Cardiac fibroblast (primary cell): ENCODE measurements at regions not wholly inside any gene's neighbourhood (a gene's known extent, or its start where the extent isn't known, plus 50 kb on each side); places are given as distances from the start of the nearest gene placed in this dataset.
"Not testable (repeated sequence)": the region's sequence is repeated elsewhere in the genome, so short reads cannot be mapped to it uniquely, and the experiment has no call there.

ENCODE experiments used
- DNase-seq, 2 donors: peaks; one replicate each; pipeline versions ENCODE4 v3.0.0 to v3.0.0-alpha.2; 2010; ENCODE audit warnings: low read depth in 2 of 2
- H3K4me3 ChIP-seq, 2 donors: replicated peaks in 1 of 2; 1 replicate in 1 of 2; 2 replicates in 1 of 2; pipeline ENCODE4 v1.5.1; 2011; ENCODE audit warnings: low read depth in 2 of 2, low read length in 2 of 2, mild to moderate bottlenecking in 2 of 2, moderate library complexity in 1 of 2
- TF ChIP-seq, protein P1 (sequence below): IDR thresholded peaks from one replicate; pipeline ENCODE4 v1.5.1; 2011; ENCODE audit warnings: low read depth, mild to moderate bottlenecking, low read length, inconsistent platforms

DNA sequence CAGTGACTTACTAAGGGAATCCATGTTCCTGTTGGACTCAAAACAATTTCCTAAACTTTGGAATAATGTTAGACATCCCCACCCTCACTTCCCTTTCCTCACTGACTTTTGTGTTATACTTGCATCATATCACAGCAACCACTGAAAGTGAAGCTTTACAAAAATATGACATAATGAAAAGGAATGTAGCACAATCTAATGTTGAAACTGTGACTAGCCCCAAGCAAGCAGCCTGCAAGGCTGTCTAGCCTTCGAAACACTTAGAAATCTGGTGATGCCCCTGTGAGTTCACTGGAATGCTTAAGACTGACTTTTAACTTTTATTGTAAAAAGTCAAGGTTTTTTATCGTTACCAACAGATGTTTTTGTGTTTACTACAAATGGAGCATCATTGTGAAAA, 203.7 kb upstream of the ZNF385D start:
- peak; percentile 71 to 92 for DNase-seq
- TF ChIP-seq, protein P1, sequence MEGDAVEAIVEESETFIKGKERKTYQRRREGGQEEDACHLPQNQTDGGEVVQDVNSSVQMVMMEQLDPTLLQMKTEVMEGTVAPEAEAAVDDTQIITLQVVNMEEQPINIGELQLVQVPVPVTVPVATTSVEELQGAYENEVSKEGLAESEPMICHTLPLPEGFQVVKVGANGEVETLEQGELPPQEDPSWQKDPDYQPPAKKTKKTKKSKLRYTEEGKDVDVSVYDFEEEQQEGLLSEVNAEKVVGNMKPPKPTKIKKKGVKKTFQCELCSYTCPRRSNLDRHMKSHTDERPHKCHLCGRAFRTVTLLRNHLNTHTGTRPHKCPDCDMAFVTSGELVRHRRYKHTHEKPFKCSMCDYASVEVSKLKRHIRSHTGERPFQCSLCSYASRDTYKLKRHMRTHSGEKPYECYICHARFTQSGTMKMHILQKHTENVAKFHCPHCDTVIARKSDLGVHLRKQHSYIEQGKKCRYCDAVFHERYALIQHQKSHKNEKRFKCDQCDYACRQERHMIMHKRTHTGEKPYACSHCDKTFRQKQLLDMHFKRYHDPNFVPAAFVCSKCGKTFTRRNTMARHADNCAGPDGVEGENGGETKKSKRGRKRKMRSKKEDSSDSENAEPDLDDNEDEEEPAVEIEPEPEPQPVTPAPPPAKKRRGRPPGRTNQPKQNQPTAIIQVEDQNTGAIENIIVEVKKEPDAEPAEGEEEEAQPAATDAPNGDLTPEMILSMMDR, result no peak

DNA sequence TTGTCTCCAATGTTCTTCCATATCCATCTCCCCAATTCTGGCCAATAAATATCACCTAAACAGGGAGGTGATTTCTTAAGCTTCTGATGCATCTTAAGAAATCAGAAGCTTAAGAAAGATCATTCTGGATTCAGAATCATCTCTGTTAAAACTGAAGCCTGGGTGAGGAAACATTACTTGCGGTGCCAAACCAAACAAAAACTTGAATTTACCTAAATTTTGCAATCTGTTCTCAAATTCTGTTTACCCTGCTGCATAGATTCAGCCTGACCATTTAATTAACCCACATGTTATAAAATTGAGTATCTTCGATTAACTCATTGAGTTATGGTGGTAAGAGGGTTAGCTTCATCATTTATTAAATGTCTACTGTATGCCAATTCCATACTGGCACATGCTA, 204.4 kb upstream of the ZNF385D start:
- TF ChIP-seq, protein P1, result no peak
- DNase-seq, result peak in 1 of 2 donors; percentile 62
- H3K4me3 ChIP-seq, result no peak overlapping the region

More for the DNA sequence above, 203.7 kb upstream of the ZNF385D start:
- H3K4me3 ChIP-seq, result no peak overlapping the region

DNA sequence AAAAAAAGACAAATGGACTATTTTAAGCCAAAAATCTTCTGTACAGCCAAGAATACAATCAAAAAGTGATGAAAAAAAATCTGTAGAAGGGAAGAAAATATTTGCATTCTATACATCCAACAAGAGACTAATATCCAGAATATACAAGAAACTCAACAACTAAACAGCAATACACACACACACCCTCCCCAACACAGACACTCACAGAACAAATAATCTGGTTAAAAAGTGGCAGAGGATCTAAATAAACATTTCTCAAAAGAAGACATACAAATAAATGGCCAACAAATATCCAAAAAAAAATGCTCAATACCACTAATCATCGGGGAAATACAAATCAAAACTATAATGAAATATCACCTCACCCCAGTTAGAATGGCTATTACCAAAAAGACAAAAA, 209.0 kb upstream of the ZNF385D start:
- TF ChIP-seq, protein P1, result no peak
- no peak overlapping the region for H3K4me3 ChIP-seq
- DNase-seq, result no peak

DNA sequence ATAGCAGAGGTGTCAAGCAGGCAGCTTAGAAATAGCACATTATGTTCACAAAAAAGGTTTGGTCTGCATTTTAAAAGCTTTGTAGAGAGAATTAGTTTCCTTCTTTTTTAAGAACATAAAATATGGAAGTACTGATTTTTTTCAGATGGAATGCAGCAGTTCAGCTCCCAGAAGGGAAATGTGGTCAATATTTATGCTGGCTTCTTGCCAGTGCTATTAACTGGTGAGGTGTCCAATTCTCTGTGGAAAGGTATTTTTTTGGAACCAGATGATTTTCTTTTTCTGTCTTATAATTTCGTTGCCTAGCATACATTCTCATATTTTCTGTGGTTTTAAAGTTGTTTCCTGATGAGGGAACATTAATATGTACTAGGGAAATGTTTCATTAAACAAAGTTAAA, 211.4 kb upstream of the ZNF385D start:
- TF ChIP-seq, protein P1, result no peak
- no peak overlapping the region for H3K4me3 ChIP-seq
- DNase-seq, result peak; percentile 17 to 74

DNA sequence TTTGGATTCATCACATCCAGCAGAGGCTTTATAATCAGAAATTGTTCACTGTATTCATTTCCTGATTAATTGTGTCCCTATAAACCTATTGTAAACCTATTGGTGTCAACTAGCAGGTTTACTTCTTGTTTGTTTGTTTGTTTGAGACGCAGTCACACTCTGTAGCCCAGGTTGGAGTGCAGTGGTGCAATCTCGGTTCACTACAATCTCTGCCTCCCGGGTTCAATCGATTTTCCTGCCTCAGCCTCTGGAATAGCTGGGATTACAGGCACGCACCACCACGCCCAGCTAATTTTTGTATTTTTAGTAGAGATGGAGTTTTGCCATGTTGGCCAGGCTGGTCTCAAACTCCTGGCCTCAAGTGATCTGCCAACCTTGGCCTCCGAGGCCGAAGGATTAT, 215.4 kb upstream of the ZNF385D start:
- not testable (repeated sequence) for H3K4me3 ChIP-seq, DNase-seq

DNA sequence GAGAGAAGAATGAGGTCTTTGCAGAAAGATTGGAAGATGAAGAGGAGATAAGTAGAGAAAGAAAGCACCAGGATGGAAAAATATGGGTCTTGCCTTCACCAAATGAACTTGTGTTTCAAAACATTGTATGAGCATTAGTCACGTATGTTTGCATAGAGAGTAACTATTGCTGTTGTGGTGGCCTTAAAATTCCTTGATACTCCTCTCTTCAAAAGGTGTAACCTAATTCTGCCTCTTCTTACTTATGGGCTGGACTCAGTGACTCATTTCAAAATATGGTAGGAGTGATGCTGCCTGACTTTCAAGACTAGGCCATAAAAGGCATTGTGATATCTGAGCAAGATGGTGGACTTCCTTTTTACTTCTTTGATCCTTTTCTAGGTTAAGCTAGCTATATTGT, 228.7 kb upstream of the ZNF385D start:
- TF ChIP-seq, protein P1, result no peak
- H3K4me3 ChIP-seq, result no peak overlapping the region
- peak in 1 of 2 donors; percentile 80 for DNase-seq

DNA sequence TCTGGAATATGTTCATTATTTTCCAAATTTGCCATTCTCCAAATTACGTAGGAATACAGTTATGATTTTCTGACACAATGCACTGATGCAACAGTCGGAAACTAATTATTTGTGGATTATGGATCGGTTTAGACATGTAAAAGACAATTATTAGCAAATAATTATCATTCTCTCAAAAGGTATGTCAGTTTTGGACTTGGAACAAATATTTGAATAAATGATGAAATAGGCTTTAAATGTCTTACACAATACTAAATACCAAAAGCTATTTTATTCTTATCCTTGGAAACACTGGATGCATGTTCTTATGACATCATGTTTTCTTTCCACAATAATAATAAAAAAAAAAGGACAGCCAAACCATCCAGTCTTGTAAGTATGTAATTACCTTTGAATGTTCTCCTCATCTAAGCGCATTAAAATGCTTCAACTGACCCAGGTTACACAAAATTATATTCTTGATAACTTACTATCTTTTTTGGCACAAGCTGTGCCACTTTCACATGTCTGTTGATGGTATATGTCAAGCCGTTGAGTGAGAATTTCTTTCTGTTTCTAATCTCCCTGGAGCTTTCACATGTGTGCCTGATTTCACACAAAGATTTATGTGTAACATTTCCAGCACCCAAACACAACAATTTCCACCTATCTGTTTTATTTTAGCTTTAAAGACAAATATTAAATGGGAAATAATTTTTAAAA, 238.5 kb upstream of the ZNF385D start:
- peak; percentile 5 to 28 for DNase-seq
- TF ChIP-seq, protein P1, result no peak

More for the DNA sequence above, 238.5 kb upstream of the ZNF385D start:
- no peak overlapping the region for H3K4me3 ChIP-seq
